IMR-90 (cell line): ENCODE measurements at regions not wholly inside any gene's neighbourhood (a gene's known extent, or its start where the extent isn't known, plus 50 kb on each side); places are given as distances from the start of the nearest gene placed in this dataset.

Experiments used
- ATAC-seq: fragments of 200-7000 bp; cut with Tn5 transposase; 2 replicates; pipeline ENCODE4 v1.9.1; 2020; ENCODE audit warnings: low read depth, mild to moderate bottlenecking, moderate library complexity
- BruUV-seq: library from RNA; stranded (reverse); fragments of 400-500 nt; replicated peaks from 2 replicates; lab custom pipeline; 2021; lab: Mats Ljungman, UMichigan
- CTCF ChIA-PET: fragments of 300-600 bp; formaldehyde crosslinking; extraction: SDS; loops from one replicate; lab custom pipeline; 2021; ENCODE audit warnings: antibody characterized with exemption; lab: Yijun Ruan, JAX
- POLR2A ChIA-PET: fragments of 300-600 bp; sonication (Branson Sonifier 250); formaldehyde crosslinking; loops from one replicate; lab custom pipeline; 2022; ENCODE audit warnings: antibody characterized with exemption; ENCODE audit not compliant: unreplicated experiment; lab: Charles Lee
- DNase-seq: peaks from one replicate; pipeline ENCODE4 v3.0.0; 2013
- H2AFZ ChIP-seq: replicated peaks from 2 replicates; pipeline ENCODE3; 2013; ENCODE audit warnings: low read length, mild to moderate bottlenecking; ENCODE audit not compliant: poor library complexity
- H2AK5ac ChIP-seq: 2 replicates; pipeline ENCODE4 v1.6.1; 2013; ENCODE audit warnings: low read depth, low read length, inconsistent platforms
- H2AK9ac ChIP-seq: replicated peaks from 2 replicates; pipeline ENCODE3; 2013; ENCODE audit warnings: mild to moderate bottlenecking, low read depth, low read length, moderate library complexity; ENCODE audit not compliant: poor library complexity
- H2BK120ac ChIP-seq: 2 replicates; pipeline ENCODE4 v1.6.1; 2013; ENCODE audit warnings: low read depth, low read length, inconsistent platforms
- H2BK15ac ChIP-seq: 3 replicates; pipeline ENCODE4 v1.6.1; 2013; ENCODE audit warnings: low read depth, low read length, inconsistent platforms
- H2BK20ac ChIP-seq: 2 replicates; pipeline ENCODE4 v1.6.1; 2013; ENCODE audit warnings: low read depth, mild to moderate bottlenecking, inconsistent platforms, low read length, moderate library complexity
- H2BK5ac ChIP-seq: 2 replicates; pipeline ENCODE4 v1.6.1; 2013; ENCODE audit warnings: mild to moderate bottlenecking, low read depth, low read length, inconsistent platforms; ENCODE audit not compliant: poor library complexity, severe bottlenecking
- H3K14ac ChIP-seq: replicated peaks from 2 replicates; pipeline ENCODE4 v1.6.1; 2013; ENCODE audit warnings: low read depth, low read length, inconsistent platforms
- H3K18ac ChIP-seq: 2 replicates; pipeline ENCODE4 v1.6.1; 2013; ENCODE audit warnings: low read depth, low read length, control low read depth
- H3K23ac ChIP-seq: 2 replicates; pipeline ENCODE4 v1.6.1; 2013; ENCODE audit warnings: low read depth, low read length, inconsistent platforms
- H3K27ac ChIP-seq: 2 replicates; pipeline ENCODE4 v1.5.1; 2013; ENCODE audit warnings: mild to moderate bottlenecking, control low read depth, low read length; ENCODE audit not compliant: insufficient read depth
- H3K27me3 ChIP-seq: 2 replicates; pipeline ENCODE4 v1.6.1; 2013; ENCODE audit warnings: low read length; ENCODE audit not compliant: control insufficient read depth, insufficient read depth
- H3K36me3 ChIP-seq: 2 replicates; pipeline ENCODE4 v1.6.1; 2013; ENCODE audit warnings: low read length, mixed read lengths; ENCODE audit not compliant: control insufficient read depth, insufficient read depth
- H3K4ac ChIP-seq: 2 replicates; pipeline ENCODE4 v1.6.1; 2013; ENCODE audit warnings: low read depth, low read length, inconsistent platforms
- H3K4me1 ChIP-seq: 2 replicates; pipeline ENCODE4 v1.6.1; 2013; ENCODE audit warnings: low read length, mixed read lengths; ENCODE audit not compliant: control insufficient read depth, insufficient read depth
- H3K4me2 ChIP-seq: 2 replicates; pipeline ENCODE4 v1.6.1; 2013; ENCODE audit warnings: low read depth, mild to moderate bottlenecking, control low read depth, low read length, moderate library complexity
- H3K4me3 ChIP-seq: 2 replicates; pipeline ENCODE4 v1.5.1; 2013; ENCODE audit warnings: low read depth, mild to moderate bottlenecking, control low read depth, low read length, moderate library complexity; ENCODE audit not compliant: insufficient read depth
- H3K56ac ChIP-seq: 2 replicates; pipeline ENCODE4 v1.6.1; 2013; ENCODE audit warnings: low read length, inconsistent platforms; ENCODE audit not compliant: insufficient read depth; ENCODE audit errors: extremely low read depth
- H3K79me1 ChIP-seq, 2 experiments: 2 replicates each; pipeline ENCODE4 v1.6.1; 2013; ENCODE audit warnings: low read length in 2 of 2, inconsistent platforms in 1 of 2, low read depth in 1 of 2
- H3K9ac ChIP-seq: 2 replicates; pipeline ENCODE4 v1.6.1; 2013; ENCODE audit warnings: low read depth, low read length, control low read depth
- H3K9me1 ChIP-seq: 2 replicates; pipeline ENCODE4 v1.6.1; 2013; ENCODE audit warnings: low read length, inconsistent platforms; ENCODE audit not compliant: insufficient read depth
- H3K9me3 ChIP-seq: 2 replicates; pipeline ENCODE4 v1.6.1; 2013; ENCODE audit warnings: low read length; ENCODE audit not compliant: control insufficient read depth, insufficient read depth
- H4K20me1 ChIP-seq: 2 replicates; pipeline ENCODE4 v1.6.1; 2013; ENCODE audit warnings: low read length, inconsistent platforms; ENCODE audit not compliant: insufficient read depth
- H4K5ac ChIP-seq: 2 replicates; pipeline ENCODE4 v1.6.1; 2013; ENCODE audit warnings: mild to moderate bottlenecking, low read depth, low read length, control low read depth
- H4K8ac ChIP-seq, 2 experiments: 2 replicates each; pipeline ENCODE4 v1.6.1; 2013; ENCODE audit warnings: low read depth in 2 of 2, low read length in 2 of 2, control low read depth in 1 of 2, inconsistent platforms in 1 of 2
- H4K91ac ChIP-seq: 2 replicates; pipeline ENCODE4 v1.6.1; 2013; ENCODE audit warnings: low read depth, low read length, inconsistent platforms; ENCODE audit not compliant: insufficient read depth
- MAZ ChIP-seq: IDR thresholded peaks from 2 replicates; pipeline ENCODE4 v1.6.1; 2012; ENCODE audit warnings: low read depth, mild to moderate bottlenecking, low read length, improper control_type of control experiment, moderate library complexity, borderline replicate concordance
- WGBS, 2 experiments: methylation state at CpG; one replicate each; pipeline versions ENCODE4 v1.1.5 to v1.1.7; 2013; ENCODE audit warnings: missing lambda C conversion rate in 2 of 2; ENCODE audit not compliant: insufficient read length in 1 of 2; ENCODE audit errors: extremely low coverage in 2 of 2; 5-methylcytosine and 5-hydroxymethylcytosine counted together
- dilution Hi-C: fragments of 300-500 bp; cut with HindIII; formaldehyde crosslinking; loops from one replicate; pipeline ENCODE4 v1.14.3; 2018; ENCODE audit warnings: low sequenced_read_pairs; ENCODE audit not compliant: unreplicated experiment
- in situ Hi-C: fragments of 300-500 bp; cut with MboI; formaldehyde crosslinking; loops from 3 replicates; pipeline ENCODE4 v1.14.3; 2019; ENCODE audit warnings: low sequenced_read_pairs, inconsistent platforms, mixed read lengths
- intact Hi-C: fragments of 100-400 bp; cut with micrococcal nuclease; formaldehyde crosslinking; loops from 2 replicates; pipeline ENCODE4 v1.10.0; 2022

DNA sequence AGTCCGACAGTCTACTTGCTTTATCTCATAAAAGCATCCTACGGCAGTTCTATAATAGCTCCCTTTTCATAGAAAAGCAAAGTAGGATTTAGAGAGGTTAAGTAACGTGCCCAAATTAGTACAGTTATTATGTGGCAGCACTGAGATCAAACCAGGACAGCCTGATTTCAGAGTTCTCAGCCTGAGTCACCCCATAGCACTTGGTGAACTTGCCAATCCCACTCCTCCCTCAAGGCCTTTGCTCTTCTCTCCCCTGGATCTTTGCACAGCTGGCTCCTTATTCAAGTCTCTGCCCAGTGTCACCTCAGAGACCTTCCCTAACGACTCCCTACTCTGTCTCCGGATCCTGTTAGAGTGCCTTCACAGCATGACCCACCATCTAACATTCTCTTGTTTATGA, 438.0 kb upstream of the NFE2L3 start:
- no CpG with 5 or more reads among the region's 5 CpGs for WGBS, 2 experiments
- Histone ChIP-seq H2BK5ac (no peak overlapping the region), H3K23ac (no peak overlapping the region), H3K4me2 (no peak overlapping the region), H3K9ac (no peak overlapping the region), H2BK15ac (no peak overlapping the region), H3K79me1 (no peaks in the 10 kb centered on the region), H4K91ac (no peak overlapping the region), H3K4me1 (no peaks in the 10 kb centered on the region), H3K36me3 (no peaks in the 10 kb centered on the region), H3K9me1 (no peaks in the 10 kb centered on the region), H3K18ac (no peak overlapping the region), H3K14ac (no peak overlapping the region), H3K9me3 (no peaks in the 10 kb centered on the region), H3K56ac (no peak overlapping the region), H3K27ac (no peak overlapping the region), H3K4ac (no peak overlapping the region), H3K4me3 (no peak overlapping the region), H2BK120ac (no peak overlapping the region), H2BK20ac (no peak overlapping the region), H2AFZ (no peak overlapping the region), H3K27me3 (no peaks in the 10 kb centered on the region), H4K8ac (no peak overlapping the region), H2AK5ac (no peak overlapping the region), H4K20me1 (no peaks in the 10 kb centered on the region), H4K5ac (no peak overlapping the region), H2AK9ac (no peak overlapping the region)
- TF ChIP-seq MAZ = no peak
- no TSS peak for BruUV-seq
- DNase-seq = no peak
- intact Hi-C loops = no loop called here
- ChIA-PET CTCF (no interaction called here), POLR2A (no interaction called here)
- ATAC-seq = no peak
- dilution Hi-C loops = no loop called here
- in situ Hi-C loops = no loop called here
